PC-3 (cell line): ENCODE measurements at regions not wholly inside any gene's neighbourhood (a gene's known extent, or its start where the extent isn't known, plus 50 kb on each side); places are given as distances from the start of the nearest gene placed in this dataset.

Experiments
- ATAC-seq: fragments of 200-7000 bp; cut with Tn5 transposase; 2 replicates; pipeline ENCODE4 v1.9.1; 2020; ENCODE audit warnings: mild to moderate bottlenecking, moderate library complexity
- BruUV-seq: library from RNA; stranded (reverse); fragments of 400-500 nt; replicated peaks from 2 replicates; lab custom pipeline; 2021; lab: Mats Ljungman, UMichigan
- CTCF ChIA-PET: fragments of 300-600 bp; sonication (Branson Sonifier 250); formaldehyde crosslinking; loops from one replicate; lab custom pipeline; 2022; ENCODE audit warnings: antibody characterized with exemption; lab: Charles Lee
- POLR2A ChIA-PET: fragments of 300-600 bp; sonication (Branson Sonifier 250); formaldehyde crosslinking; loops from one replicate; lab custom pipeline; 2022; ENCODE audit warnings: antibody characterized with exemption; ENCODE audit not compliant: unreplicated experiment; lab: Charles Lee
- DNase-seq: peaks from one replicate; pipeline ENCODE4 v3.0.0-alpha.2; 2015
- H2AFZ ChIP-seq: fragments of 300-600 bp; sonication (generic); 2 replicates; pipeline ENCODE4 v1.6.0; 2016; ENCODE audit warnings: antibody characterized with exemption, low read length
- H3F3A ChIP-seq: fragments of 300-600 bp; sonication (generic); one replicate; pipeline ENCODE4 v1.6.0; 2017; ENCODE audit warnings: antibody characterized with exemption, low read length, control low read depth, mild to moderate bottlenecking; ENCODE audit not compliant: unreplicated experiment
- H3K27ac ChIP-seq: fragments of 300-600 bp; sonication (generic); 2 replicates; pipeline ENCODE4 v1.5.1; 2016; ENCODE audit warnings: mild to moderate bottlenecking, low read length
- H3K27me3 ChIP-seq: fragments of 300-600 bp; sonication (generic); 2 replicates; pipeline ENCODE4 v1.6.1; 2016; ENCODE audit warnings: low read length, mixed read lengths
- H3K36me3 ChIP-seq: fragments of 300-600 bp; sonication (generic); 2 replicates; pipeline ENCODE4 v1.6.1; 2016; ENCODE audit warnings: low read depth, mixed run types, low read length, mixed read lengths
- H3K4me1 ChIP-seq: fragments of 300-600 bp; sonication (generic); 2 replicates; pipeline ENCODE4 v1.5.1; 2016; ENCODE audit warnings: low read length; ENCODE audit not compliant: insufficient read depth
- H3K4me2 ChIP-seq: fragments of 300-600 bp; sonication (generic); 2 replicates; pipeline ENCODE4 v1.6.0; 2016; ENCODE audit warnings: low read length
- H3K4me3 ChIP-seq: fragments of 300-600 bp; sonication (generic); 2 replicates; pipeline ENCODE4 v1.5.1; 2016; ENCODE audit warnings: mild to moderate bottlenecking, low read length, mixed read lengths
- H3K79me2 ChIP-seq: fragments of 300-600 bp; sonication (generic); 2 replicates; pipeline ENCODE4 v1.6.1; 2017; ENCODE audit warnings: low read length, mixed read lengths
- H3K9ac ChIP-seq: fragments of 300-600 bp; sonication (generic); 2 replicates; pipeline ENCODE4 v1.6.0; 2016; ENCODE audit warnings: mild to moderate bottlenecking, low read length
- H3K9me2 ChIP-seq: fragments of 300-600 bp; sonication (generic); replicated peaks from 2 replicates; pipeline ENCODE4 v1.6.1; 2016; ENCODE audit warnings: mixed run types, low read length, mixed read lengths
- H3K9me3 ChIP-seq: fragments of 300-600 bp; sonication (generic); 2 replicates; pipeline ENCODE4 v1.6.1; 2016; ENCODE audit warnings: low read length, mixed read lengths
- H4K20me1 ChIP-seq: fragments of 300-600 bp; sonication (generic); 2 replicates; pipeline ENCODE4 v1.6.1; 2016; ENCODE audit warnings: low read length, mixed read lengths
- EZH2 ChIP-seq: fragments of 300-600 bp; sonication (generic); IDR thresholded peaks from one replicate; pipeline ENCODE4 v1.6.1; 2017; ENCODE audit warnings: antibody characterized with exemption, mild to moderate bottlenecking, low read length; ENCODE audit not compliant: unreplicated experiment
- EZH2phosphoT487 ChIP-seq: fragments of 300-600 bp; sonication (generic); IDR thresholded peaks from 2 replicates; pipeline ENCODE4 v1.6.1; 2018; ENCODE audit warnings: mild to moderate bottlenecking, antibody characterized with exemption, low read length, borderline replicate concordance
- intact Hi-C: fragments of 100-400 bp; cut with micrococcal nuclease; formaldehyde crosslinking; loops from 2 replicates; pipeline ENCODE4 v1.9.0; 2023
- TF ChIP-seq, protein P1 (sequence below): fragments of 300-600 bp; sonication (generic); conservative IDR thresholded peaks from 2 replicates; pipeline ENCODE4 v1.5.1; 2017; ENCODE audit warnings: antibody characterized with exemption, low read depth, mild to moderate bottlenecking, low read length

DNA sequence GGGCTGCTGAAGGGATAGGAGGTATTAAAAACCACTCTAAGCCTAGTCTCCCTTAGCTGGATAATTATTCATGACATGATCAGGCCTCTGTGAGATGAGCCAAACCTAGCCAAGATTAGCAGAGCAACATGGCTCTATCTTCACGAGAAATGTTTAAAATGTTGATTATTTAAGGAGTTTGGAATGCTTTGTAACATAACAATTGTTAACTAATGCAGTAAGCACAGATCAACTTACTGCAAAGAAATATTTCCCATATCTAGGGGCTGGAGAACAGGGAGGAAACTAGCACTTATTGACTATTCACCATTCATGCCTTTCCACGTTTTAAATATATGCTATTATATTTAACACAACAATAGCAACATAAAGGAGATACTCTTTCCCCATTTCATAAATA is 833.7 kb upstream of the CHAC2 start:
- TSS peak; percentile 84 for BruUV-seq
- intact Hi-C loops = loop anchor here (1.0 to 2.0 kb wide), 4 partner anchors 53 to 269 kb away; no protein-coding TSS in a partner anchor
- Histone ChIP-seq H3K9me2 (no peaks in the 10 kb centered on the region), H4K20me1 (no peaks in the 10 kb centered on the region), H3K36me3 (no peaks in the 10 kb centered on the region), H3K4me3 (peak overlapping the region; percentile 46), H3K27ac (peak overlapping the region; percentile 98), H3K79me2 (no peaks in the 10 kb centered on the region), H3K9me3 (no peaks in the 10 kb centered on the region), H3F3A (peaks cover 18% of the 10 kb centered on the region), H3K4me2 (peak overlapping the region; percentile 74), H3K9ac (peak overlapping the region; percentile 76), H2AFZ (peak overlapping the region; percentile 55), H3K4me1 (peaks cover 43% of the 10 kb centered on the region), H3K27me3 (no peaks in the 10 kb centered on the region)
- POLR2A ChIA-PET = interaction anchor here (0.6 kb wide), 2 partner anchors 426 to 1728 kb away, joined by 3 read pairs; no protein-coding TSS in a partner anchor
- TF ChIP-seq EZH2phosphoT487 (no peak), EZH2 (no peak)
- TF ChIP-seq, protein P1, sequence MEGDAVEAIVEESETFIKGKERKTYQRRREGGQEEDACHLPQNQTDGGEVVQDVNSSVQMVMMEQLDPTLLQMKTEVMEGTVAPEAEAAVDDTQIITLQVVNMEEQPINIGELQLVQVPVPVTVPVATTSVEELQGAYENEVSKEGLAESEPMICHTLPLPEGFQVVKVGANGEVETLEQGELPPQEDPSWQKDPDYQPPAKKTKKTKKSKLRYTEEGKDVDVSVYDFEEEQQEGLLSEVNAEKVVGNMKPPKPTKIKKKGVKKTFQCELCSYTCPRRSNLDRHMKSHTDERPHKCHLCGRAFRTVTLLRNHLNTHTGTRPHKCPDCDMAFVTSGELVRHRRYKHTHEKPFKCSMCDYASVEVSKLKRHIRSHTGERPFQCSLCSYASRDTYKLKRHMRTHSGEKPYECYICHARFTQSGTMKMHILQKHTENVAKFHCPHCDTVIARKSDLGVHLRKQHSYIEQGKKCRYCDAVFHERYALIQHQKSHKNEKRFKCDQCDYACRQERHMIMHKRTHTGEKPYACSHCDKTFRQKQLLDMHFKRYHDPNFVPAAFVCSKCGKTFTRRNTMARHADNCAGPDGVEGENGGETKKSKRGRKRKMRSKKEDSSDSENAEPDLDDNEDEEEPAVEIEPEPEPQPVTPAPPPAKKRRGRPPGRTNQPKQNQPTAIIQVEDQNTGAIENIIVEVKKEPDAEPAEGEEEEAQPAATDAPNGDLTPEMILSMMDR = no peak
- DNase-seq (no peak), ATAC-seq (peak; percentile 11)
- CTCF ChIA-PET = no interaction called here

DNA sequence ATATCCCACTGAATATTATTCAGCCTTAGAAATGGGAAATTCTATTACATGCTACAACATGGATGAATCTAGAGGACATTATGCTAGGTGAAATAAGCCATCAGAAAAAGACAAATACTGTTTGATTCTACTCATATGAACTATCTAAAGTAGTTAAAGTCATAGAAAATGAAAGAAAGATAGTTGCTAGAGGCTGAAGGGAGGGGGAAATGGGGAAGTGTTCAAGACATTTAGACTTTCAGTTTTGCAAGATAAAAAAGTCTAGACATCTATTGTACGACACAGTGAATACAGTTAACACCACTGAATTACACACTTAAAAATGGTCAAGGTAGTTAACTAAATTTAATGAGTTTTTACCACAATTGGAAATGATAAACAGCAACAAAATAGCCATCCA is 835.9 kb upstream of the CHAC2 start:
- no peaks in the 10 kb centered on the region for H3K9me2 ChIP-seq
- no peaks in the 10 kb centered on the region for H3K9me3 ChIP-seq
- H3K27me3 ChIP-seq = no peaks in the 10 kb centered on the region
- ATAC-seq (no peak), DNase-seq (no peak)
- TF ChIP-seq, protein P1 = no peak
- no peak for TF ChIP-seq EZH2
- TF ChIP-seq EZH2phosphoT487 = no peak
- no peak overlapping the region for H3K9ac ChIP-seq
- H2AFZ ChIP-seq = no peak overlapping the region
- H4K20me1 ChIP-seq = no peaks in the 10 kb centered on the region
- H3K79me2 ChIP-seq = no peaks in the 10 kb centered on the region
- H3K4me2 ChIP-seq = no peak overlapping the region
- no peaks in the 10 kb centered on the region for H3K36me3 ChIP-seq
- ChIA-PET POLR2A (no interaction called here), CTCF (no interaction called here)
- peaks cover 18% of the 10 kb centered on the region for H3F3A ChIP-seq
- no peak overlapping the region for H3K4me3 ChIP-seq
- H3K27ac ChIP-seq = no peak overlapping the region
- no TSS peak for BruUV-seq
- intact Hi-C loops = no loop called here
- peaks cover 39% of the 10 kb centered on the region for H3K4me1 ChIP-seq

DNA sequence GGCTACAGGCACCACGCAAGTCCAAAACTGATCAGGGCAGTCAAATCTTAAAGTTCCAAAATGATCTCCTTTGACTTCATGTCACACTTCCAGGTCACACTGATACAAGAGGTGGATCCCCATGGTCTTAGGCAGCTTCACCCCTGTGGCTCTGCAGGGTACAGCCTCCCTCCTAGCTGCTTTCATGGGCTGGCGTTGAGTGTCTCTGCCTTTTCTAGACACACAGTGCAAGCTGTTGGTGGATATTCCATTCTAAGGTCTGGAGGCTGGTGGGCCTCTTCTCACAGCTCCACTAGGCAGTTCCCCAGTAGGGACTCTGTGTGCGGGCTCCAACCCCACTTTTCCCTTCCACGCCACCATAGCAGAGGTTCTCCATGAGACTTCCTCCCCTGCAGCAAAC is 838.2 kb upstream of the CHAC2 start:
- Histone ChIP-seq H3K27me3 (no peaks in the 10 kb centered on the region), H3K79me2 (no peaks in the 10 kb centered on the region), H4K20me1 (no peaks in the 10 kb centered on the region), H3K36me3 (no peaks in the 10 kb centered on the region), H3K27ac (no peak overlapping the region), H3K9ac (no peak overlapping the region), H3K4me1 (peaks cover 19% of the 10 kb centered on the region), H3K9me3 (no peaks in the 10 kb centered on the region), H3F3A (peaks cover 18% of the 10 kb centered on the region), H2AFZ (no peak overlapping the region), H3K9me2 (no peaks in the 10 kb centered on the region), H3K4me3 (no peak overlapping the region), H3K4me2 (no peak overlapping the region)
- ChIA-PET CTCF (no interaction called here), POLR2A (no interaction called here)
- BruUV-seq = no TSS peak
- intact Hi-C loops = no loop called here
- TF ChIP-seq, protein P1 = no peak
- TF ChIP-seq EZH2 (no peak), EZH2phosphoT487 (no peak)
- no peak for DNase-seq
- ATAC-seq = no peak
